ENCODE measurements at regions not wholly inside any gene's neighbourhood (a gene's known extent, or its start where the extent isn't known, plus 50 kb on each side); places are given as distances from the start of the nearest gene placed in this dataset.
"Not testable (repeated sequence)": the region's sequence is repeated elsewhere in the genome, so short reads cannot be mapped to it uniquely, and the experiment has no call there.

DNA sequence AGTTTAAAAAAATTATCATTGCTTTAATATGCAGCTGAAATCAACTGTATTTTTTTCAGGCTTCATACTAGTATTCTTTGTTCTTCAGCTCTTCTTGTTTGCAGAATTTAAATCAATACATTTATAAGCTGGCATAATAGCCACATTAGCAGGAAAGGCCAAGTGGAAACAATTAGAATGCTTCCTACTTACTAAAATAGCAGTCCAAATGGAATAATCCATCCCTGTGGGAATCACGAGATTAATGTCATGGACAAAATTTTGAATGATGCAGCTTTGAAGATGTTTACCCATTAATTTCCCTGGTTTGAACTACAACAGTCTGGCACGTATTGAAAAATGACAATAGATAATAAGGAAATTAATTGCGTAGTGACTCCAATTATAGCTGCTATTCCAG, 2650.8 kb downstream of the PCDH9 start:
- H3K27me3 ChIP-seq (ENCODE audit: control insufficient read depth in 1 of 2, insufficient read depth in 2 of 2, low read length in 2 of 2) = no peaks in the 10 kb centered on the region; a peak in 1 of 5 replicates
- H3K4me3 ChIP-seq (replicated peaks in 1 of 3; ENCODE audit: insufficient read depth in 1 of 3, low read depth in 2 of 3, low read length in 3 of 3) = no peak overlapping the region
- no peak overlapping the region for H2AFZ ChIP-seq (ENCODE audit: low read length)
- no peaks in the 10 kb centered on the region for H3K79me2 ChIP-seq (ENCODE audit: insufficient read depth, low read length)
- CTCF ChIA-PET (ENCODE audit: low intra/inter-chr PET ratio, low total read pairs) = no interaction called here
- intact Hi-C loops (cut with micrococcal nuclease; ENCODE audit: unreplicated experiment) = no loop called here
- H3K4me2 ChIP-seq (ENCODE audit: low read depth, low read length) = no peak overlapping the region
- in situ Hi-C loops (cut with HindIII; ENCODE audit: extremely low pct_ligation_motif_present, low pct_unique_long_range_greater_than_20kb) = no loop called here
- no peak overlapping the region for H3K9ac ChIP-seq (ENCODE audit: insufficient read depth, low read depth, low read length)
- FAIRE-seq = no peak
- no peak for ATAC-seq
- H3K36me3 ChIP-seq (replicated peaks in 1 of 2; ENCODE audit: control insufficient read depth in 1 of 2, insufficient read depth in 2 of 2, low read length in 2 of 2) = no peaks in the 10 kb centered on the region
- no TSS peak for BruUV-seq (replicated peaks)
- DNase-seq (ENCODE audit: low spot score) = no peak
- H3K9me3 ChIP-seq (ENCODE audit: low read length) = no peaks in the 10 kb centered on the region; the same call in none of the 2 replicates
- POLR2A ChIA-PET = no interaction called here
- H4K20me1 ChIP-seq (ENCODE audit: insufficient read depth, low read length) = no peaks in the 10 kb centered on the region
- H3K27ac ChIP-seq (ENCODE audit: extremely low read length, insufficient read depth, low read length) = no peak overlapping the region
- TF ChIP-seq, protein P1, sequence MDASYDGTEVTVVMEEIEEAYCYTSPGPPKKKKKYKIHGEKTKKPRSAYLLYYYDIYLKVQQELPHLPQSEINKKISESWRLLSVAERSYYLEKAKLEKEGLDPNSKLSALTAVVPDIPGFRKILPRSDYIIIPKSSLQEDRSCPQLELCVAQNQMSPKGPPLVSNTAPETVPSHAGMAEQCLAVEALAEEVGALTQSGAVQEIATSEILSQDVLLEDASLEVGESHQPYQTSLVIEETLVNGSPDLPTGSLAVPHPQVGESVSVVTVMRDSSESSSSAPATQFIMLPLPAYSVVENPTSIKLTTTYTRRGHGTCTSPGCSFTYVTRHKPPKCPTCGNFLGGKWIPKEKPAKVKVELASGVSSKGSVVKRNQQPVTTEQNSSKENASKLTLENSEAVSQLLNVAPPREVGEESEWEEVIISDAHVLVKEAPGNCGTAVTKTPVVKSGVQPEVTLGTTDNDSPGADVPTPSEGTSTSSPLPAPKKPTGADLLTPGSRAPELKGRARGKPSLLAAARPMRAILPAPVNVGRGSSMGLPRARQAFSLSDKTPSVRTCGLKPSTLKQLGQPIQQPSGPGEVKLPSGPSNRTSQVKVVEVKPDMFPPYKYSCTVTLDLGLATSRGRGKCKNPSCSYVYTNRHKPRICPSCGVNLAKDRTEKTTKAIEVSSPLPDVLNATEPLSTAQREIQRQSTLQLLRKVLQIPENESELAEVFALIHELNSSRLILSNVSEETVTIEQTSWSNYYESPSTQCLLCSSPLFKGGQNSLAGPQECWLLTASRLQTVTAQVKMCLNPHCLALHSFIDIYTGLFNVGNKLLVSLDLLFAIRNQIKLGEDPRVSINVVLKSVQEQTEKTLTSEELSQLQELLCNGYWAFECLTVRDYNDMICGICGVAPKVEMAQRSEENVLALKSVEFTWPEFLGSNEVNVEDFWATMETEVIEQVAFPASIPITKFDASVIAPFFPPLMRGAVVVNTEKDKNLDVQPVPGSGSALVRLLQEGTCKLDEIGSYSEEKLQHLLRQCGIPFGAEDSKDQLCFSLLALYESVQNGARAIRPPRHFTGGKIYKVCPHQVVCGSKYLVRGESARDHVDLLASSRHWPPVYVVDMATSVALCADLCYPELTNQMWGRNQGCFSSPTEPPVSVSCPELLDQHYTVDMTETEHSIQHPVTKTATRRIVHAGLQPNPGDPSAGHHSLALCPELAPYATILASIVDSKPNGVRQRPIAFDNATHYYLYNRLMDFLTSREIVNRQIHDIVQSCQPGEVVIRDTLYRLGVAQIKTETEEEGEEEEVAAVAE (CRISPR knock-in tag; IDR thresholded peaks at IDR 0.05; ENCODE audit: borderline replicate concordance) = no peak
- 3% methylated on average over 3 of the region's 3 CpGs for WGBS (ENCODE audit: low lambda C conversion rate)
- no peaks in the 10 kb centered on the region for H3K4me1 ChIP-seq (ENCODE audit: insufficient read depth, low read length)

DNA sequence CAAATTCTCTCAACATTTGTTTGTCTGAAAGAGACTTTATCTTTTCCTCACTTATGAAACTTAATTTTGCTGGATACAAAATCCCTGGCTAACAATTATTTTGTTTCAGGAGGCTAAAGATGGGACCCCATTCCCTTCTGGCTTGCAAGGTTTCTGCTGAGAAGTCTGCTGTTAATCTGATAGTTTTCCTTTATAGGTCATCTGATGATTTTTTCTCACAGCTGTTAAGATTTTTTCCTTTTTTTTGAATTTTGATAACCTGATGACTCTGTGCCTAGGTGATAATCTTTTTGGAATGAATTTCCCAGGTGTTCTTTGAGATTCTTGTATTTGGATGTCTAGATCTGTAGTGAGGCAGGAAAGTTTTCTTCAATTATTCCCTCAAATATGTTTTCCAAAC, 2661.4 kb downstream of the PCDH9 start:
- Histone ChIP-seq H4K20me1 (ENCODE audit: insufficient read depth, low read length) (no peaks in the 10 kb centered on the region), H3K9ac (ENCODE audit: insufficient read depth, low read depth, low read length) (no peak overlapping the region), H3K36me3 (replicated peaks in 1 of 2; ENCODE audit: control insufficient read depth in 1 of 2, insufficient read depth in 2 of 2, low read length in 2 of 2) (no peaks in the 10 kb centered on the region), H3K4me1 (ENCODE audit: insufficient read depth, low read length) (no peaks in the 10 kb centered on the region), H3K4me2 (ENCODE audit: low read depth, low read length) (no peak overlapping the region), H2AFZ (ENCODE audit: low read length) (no peak overlapping the region), H3K4me3 (replicated peaks in 1 of 3; ENCODE audit: insufficient read depth in 1 of 3, low read depth in 2 of 3, low read length in 3 of 3) (no peak overlapping the region), H3K9me3 (ENCODE audit: low read length) (peaks cover 13% of the 10 kb centered on the region; the same call in 1 of the 2 replicates), H3K79me2 (ENCODE audit: insufficient read depth, low read length) (no peaks in the 10 kb centered on the region), H3K27ac (ENCODE audit: extremely low read length, insufficient read depth, low read length) (no peak overlapping the region), H3K27me3 (ENCODE audit: control insufficient read depth in 1 of 2, insufficient read depth in 2 of 2, low read length in 2 of 2) (no peaks in the 10 kb centered on the region)
- no TSS peak for BruUV-seq (replicated peaks)
- CTCF ChIA-PET (ENCODE audit: low intra/inter-chr PET ratio, low total read pairs) = no interaction called here
- in situ Hi-C loops (cut with HindIII; ENCODE audit: extremely low pct_ligation_motif_present, low pct_unique_long_range_greater_than_20kb) = no loop called here
- no peak for TF ChIP-seq ZNF34 (CRISPR knock-in tag; IDR thresholded peaks at IDR 0.05; ENCODE audit: borderline replicate concordance)
- no peak for TF ChIP-seq RCOR2 (CRISPR knock-in tag; IDR thresholded peaks at IDR 0.05)
- TF ChIP-seq NFE2L2 (IDR thresholded peaks at IDR 0.05; ENCODE audit: low read length) = no peak
- ATAC-seq (no peak), DNase-seq (ENCODE audit: low spot score) (no peak), FAIRE-seq (no peak)
- POLR2A ChIA-PET = no interaction called here
- intact Hi-C loops (cut with micrococcal nuclease; ENCODE audit: unreplicated experiment) = no loop called here

DNA sequence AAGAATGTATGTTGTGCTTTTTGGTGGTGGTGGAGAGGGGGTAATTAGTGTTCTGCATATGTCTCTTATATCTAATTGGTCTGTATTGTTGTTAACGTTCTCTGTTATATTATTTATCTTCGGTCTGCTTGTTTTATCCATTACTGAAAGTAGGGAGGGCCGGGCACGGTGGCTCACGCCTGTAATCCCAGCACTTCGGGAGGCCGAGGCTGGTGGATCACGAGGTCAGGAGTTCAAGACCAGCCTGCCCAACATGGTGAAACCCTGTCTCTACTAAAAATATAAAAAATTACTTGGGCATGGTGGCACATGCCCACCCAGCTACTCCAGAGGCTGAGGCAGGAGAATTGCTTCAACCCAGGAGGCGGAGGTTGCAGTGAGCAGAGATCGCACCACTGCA, 2672.1 kb downstream of the PCDH9 start:
- H4K20me1 ChIP-seq (ENCODE audit: insufficient read depth, low read length); H3K4me1 ChIP-seq (ENCODE audit: insufficient read depth, low read length); in situ Hi-C loops (cut with HindIII; ENCODE audit: extremely low pct_ligation_motif_present, low pct_unique_long_range_greater_than_20kb); H3K36me3 ChIP-seq (replicated peaks in 1 of 2; ENCODE audit: control insufficient read depth in 1 of 2, insufficient read depth in 2 of 2, low read length in 2 of 2); FAIRE-seq; H3K9me3 ChIP-seq (ENCODE audit: low read length); H3K9ac ChIP-seq (ENCODE audit: insufficient read depth, low read depth, low read length); H3K4me3 ChIP-seq (replicated peaks in 1 of 3; ENCODE audit: insufficient read depth in 1 of 3, low read depth in 2 of 3, low read length in 3 of 3); intact Hi-C loops (cut with micrococcal nuclease; ENCODE audit: unreplicated experiment); ATAC-seq; H3K4me2 ChIP-seq (ENCODE audit: low read depth, low read length); H3K27me3 ChIP-seq (ENCODE audit: control insufficient read depth in 1 of 2, insufficient read depth in 2 of 2, low read length in 2 of 2); POLR2A ChIA-PET; BruUV-seq (replicated peaks); H3K79me2 ChIP-seq (ENCODE audit: insufficient read depth, low read length); H2AFZ ChIP-seq (ENCODE audit: low read length); CTCF ChIA-PET (ENCODE audit: low intra/inter-chr PET ratio, low total read pairs); DNase-seq (ENCODE audit: low spot score); H3K27ac ChIP-seq (ENCODE audit: extremely low read length, insufficient read depth, low read length): not testable (repeated sequence)
- 52% methylated on average over 10 of the region's 10 CpGs for WGBS (ENCODE audit: low lambda C conversion rate)
